ENCODE measurements at regions not wholly inside any gene's neighbourhood (a gene's known extent, or its start where the extent isn't known, plus 50 kb on each side); places are given as distances from the start of the nearest gene placed in this dataset.

DNA sequence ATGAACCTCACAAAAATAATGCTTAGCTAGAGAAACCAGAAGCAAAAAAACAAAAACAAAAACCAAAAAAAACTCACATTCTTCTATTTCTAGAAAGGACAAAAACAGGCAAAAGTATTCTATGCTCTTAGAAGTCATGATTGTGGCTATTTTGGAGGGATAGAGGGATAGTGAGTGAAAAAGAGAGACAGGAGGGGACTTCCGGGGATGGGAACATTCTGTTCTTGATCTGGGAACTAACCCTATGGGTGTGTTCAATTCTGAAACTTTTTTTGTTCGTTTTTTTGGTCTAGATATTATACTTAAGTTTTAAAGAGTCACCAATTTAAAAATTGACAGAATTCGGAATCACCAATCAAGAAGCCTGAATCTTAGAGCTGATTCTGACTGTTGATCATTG, 120.0 kb upstream of the TPM1 start:
- no peaks in the 10 kb centered on the region for H3K27me3 Mint-ChIP-seq (ENCODE audit: insufficient read depth)
- no peak overlapping the region for H3K27ac Mint-ChIP-seq
- no peaks in the 10 kb centered on the region for H3K9me3 Mint-ChIP-seq
- H3K9ac ChIP-seq (ENCODE audit: extremely low read depth, low read length, poor library complexity, severe bottlenecking) = no peak overlapping the region
- 87 to 100% methylated on average over 1 to 3 of the region's 3 CpGs for WGBS, 2 experiments (ENCODE audit: insufficient coverage in 1 of 2, insufficient read length in 1 of 2)
- no peaks in the 10 kb centered on the region for H3K4me1 Mint-ChIP-seq
- no peak for TF ChIP-seq CTCF (conservative IDR thresholded peaks at IDR 0.05)
- no peaks in the 10 kb centered on the region for H3K27me3 ChIP-seq (ENCODE audit: control insufficient read depth, insufficient read depth, low read length, poor library complexity, severe bottlenecking)
- no peaks in the 10 kb centered on the region for H3K36me3 Mint-ChIP-seq (ENCODE audit: low read depth)
- no peak overlapping the region for H3K4me3 ChIP-seq (ENCODE audit: low read length)
- H3K4me1 ChIP-seq (ENCODE audit: control insufficient read depth, insufficient read depth, low read length) = no peaks in the 10 kb centered on the region
- no peak overlapping the region for H3K4me3 Mint-ChIP-seq
- no peaks in the 10 kb centered on the region for H3K36me3 ChIP-seq (ENCODE audit: control insufficient read depth, insufficient read depth, low read length)
- no peak for DNase-seq
- no peaks in the 10 kb centered on the region for H3K9me3 ChIP-seq (ENCODE audit: control insufficient read depth, low read length)
- no peak overlapping the region for H3K27ac ChIP-seq (ENCODE audit: low read depth, low read length)

- H3K27me3 Mint-ChIP-seq (ENCODE audit: insufficient read depth) = no peaks in the 10 kb centered on the region
- TF ChIP-seq CTCF (conservative IDR thresholded peaks at IDR 0.05) = no peak
- H3K4me3 ChIP-seq (ENCODE audit: low read length) = no peak overlapping the region
- H3K9ac ChIP-seq (ENCODE audit: extremely low read depth, low read length, poor library complexity, severe bottlenecking) = no peak overlapping the region
- H3K4me1 ChIP-seq (ENCODE audit: control insufficient read depth, insufficient read depth, low read length) = peaks cover 5% of the 10 kb centered on the region
- WGBS, 2 experiments (ENCODE audit: insufficient coverage in 1 of 2, insufficient read length in 1 of 2) = 96 to 100% methylated on average over 5 to 8 of the region's 8 CpGs
- H3K36me3 ChIP-seq (ENCODE audit: control insufficient read depth, insufficient read depth, low read length) = no peaks in the 10 kb centered on the region
- H3K27ac ChIP-seq (ENCODE audit: low read depth, low read length) = no peak overlapping the region
- H3K9me3 ChIP-seq (ENCODE audit: control insufficient read depth, low read length) = no peaks in the 10 kb centered on the region
- no peak overlapping the region for H3K27ac Mint-ChIP-seq
- no peaks in the 10 kb centered on the region for H3K9me3 Mint-ChIP-seq
- H3K4me1 Mint-ChIP-seq = peaks cover 10% of the 10 kb centered on the region
- no peaks in the 10 kb centered on the region for H3K36me3 Mint-ChIP-seq (ENCODE audit: low read depth)
- no peak for DNase-seq
- no peak overlapping the region for H3K4me3 Mint-ChIP-seq
- no peaks in the 10 kb centered on the region for H3K27me3 ChIP-seq (ENCODE audit: control insufficient read depth, insufficient read depth, low read length, poor library complexity, severe bottlenecking)
Observed at GRCh38 chr15:62925875-62926274, 116.7 kb upstream of the TPM1 start.

DNA sequence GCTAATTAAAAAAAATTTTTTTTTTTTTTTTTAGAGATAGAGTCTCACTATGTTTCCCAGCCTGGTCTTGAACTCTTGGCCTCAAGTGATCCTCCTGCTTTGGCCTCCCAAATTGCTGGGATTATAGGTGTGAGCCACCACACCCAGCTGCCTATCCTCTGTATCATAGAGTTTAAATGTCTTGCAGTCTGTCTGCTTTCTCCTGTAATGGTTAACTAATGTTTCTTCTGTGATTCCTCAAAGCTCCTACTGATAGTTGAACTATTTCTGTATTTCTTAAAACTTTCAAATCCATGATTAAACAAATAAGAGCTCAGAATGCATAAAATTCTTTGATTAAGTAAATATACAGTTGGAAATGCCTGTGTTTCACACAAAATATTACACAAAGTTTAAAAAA, 115.4 kb upstream of the TPM1 start:
- H3K4me3 Mint-ChIP-seq = no peak overlapping the region
- H3K4me1 Mint-ChIP-seq = peaks cover 10% of the 10 kb centered on the region
- no peak overlapping the region for H3K4me3 ChIP-seq (ENCODE audit: low read length)
- no peak overlapping the region for H3K27ac ChIP-seq (ENCODE audit: low read depth, low read length)
- TF ChIP-seq CTCF (conservative IDR thresholded peaks at IDR 0.05) = no peak
- H3K9ac ChIP-seq (ENCODE audit: extremely low read depth, low read length, poor library complexity, severe bottlenecking) = no peak overlapping the region
- no peaks in the 10 kb centered on the region for H3K27me3 ChIP-seq (ENCODE audit: control insufficient read depth, insufficient read depth, low read length, poor library complexity, severe bottlenecking)
- no peaks in the 10 kb centered on the region for H3K9me3 Mint-ChIP-seq
- DNase-seq = no peak
- H3K27me3 Mint-ChIP-seq (ENCODE audit: insufficient read depth) = no peaks in the 10 kb centered on the region
- H3K4me1 ChIP-seq (ENCODE audit: control insufficient read depth, insufficient read depth, low read length) = peaks cover 5% of the 10 kb centered on the region
- no peak overlapping the region for H3K27ac Mint-ChIP-seq
- no peaks in the 10 kb centered on the region for H3K36me3 Mint-ChIP-seq (ENCODE audit: low read depth)
- no peaks in the 10 kb centered on the region for H3K36me3 ChIP-seq (ENCODE audit: control insufficient read depth, insufficient read depth, low read length)
- H3K9me3 ChIP-seq (ENCODE audit: control insufficient read depth, low read length) = no peaks in the 10 kb centered on the region

Data from endodermal cell (in vitro differentiated cells).